ENCODE measurements at regions not wholly inside any gene's neighbourhood (a gene's known extent, or its start where the extent isn't known, plus 50 kb on each side); places are given as distances from the start of the nearest gene placed in this dataset.

DNA sequence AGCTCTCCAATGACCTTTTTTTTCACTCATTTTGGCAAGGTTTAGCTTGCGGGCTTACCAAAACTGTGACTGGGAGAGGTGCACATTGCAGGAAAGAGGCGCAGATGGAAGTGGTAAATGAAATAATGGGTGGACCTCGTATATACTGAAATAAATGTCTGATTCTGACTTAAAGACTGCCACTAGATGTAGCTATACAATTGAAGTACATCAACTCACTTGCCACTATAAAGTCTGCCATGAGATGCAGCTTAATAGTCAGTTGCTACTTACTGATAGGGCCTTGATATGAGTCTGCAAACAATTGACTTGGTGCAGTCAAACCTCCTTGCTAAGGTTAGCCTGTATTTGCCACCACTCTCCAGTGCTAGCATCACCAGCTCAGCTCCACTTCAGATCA lies 525.9 kb upstream of the MBL2 start:
- ChIA-PET POLR2A (no interaction called here), CTCF (no interaction called here)
- intact Hi-C loops (cut with micrococcal nuclease), result no loop called here
- DNase-seq (no peak), ATAC-seq (no peak)
- TF ChIP-seq, protein P1, sequence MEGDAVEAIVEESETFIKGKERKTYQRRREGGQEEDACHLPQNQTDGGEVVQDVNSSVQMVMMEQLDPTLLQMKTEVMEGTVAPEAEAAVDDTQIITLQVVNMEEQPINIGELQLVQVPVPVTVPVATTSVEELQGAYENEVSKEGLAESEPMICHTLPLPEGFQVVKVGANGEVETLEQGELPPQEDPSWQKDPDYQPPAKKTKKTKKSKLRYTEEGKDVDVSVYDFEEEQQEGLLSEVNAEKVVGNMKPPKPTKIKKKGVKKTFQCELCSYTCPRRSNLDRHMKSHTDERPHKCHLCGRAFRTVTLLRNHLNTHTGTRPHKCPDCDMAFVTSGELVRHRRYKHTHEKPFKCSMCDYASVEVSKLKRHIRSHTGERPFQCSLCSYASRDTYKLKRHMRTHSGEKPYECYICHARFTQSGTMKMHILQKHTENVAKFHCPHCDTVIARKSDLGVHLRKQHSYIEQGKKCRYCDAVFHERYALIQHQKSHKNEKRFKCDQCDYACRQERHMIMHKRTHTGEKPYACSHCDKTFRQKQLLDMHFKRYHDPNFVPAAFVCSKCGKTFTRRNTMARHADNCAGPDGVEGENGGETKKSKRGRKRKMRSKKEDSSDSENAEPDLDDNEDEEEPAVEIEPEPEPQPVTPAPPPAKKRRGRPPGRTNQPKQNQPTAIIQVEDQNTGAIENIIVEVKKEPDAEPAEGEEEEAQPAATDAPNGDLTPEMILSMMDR (IDR thresholded peaks at IDR 0.05), result no peak
- Mint-ChIP-seq H3K9me3 (peaks cover 7% of the 10 kb centered on the region), H3K27me3 (no peaks in the 10 kb centered on the region), H3K4me1 (ENCODE audit: low read depth) (no peaks in the 10 kb centered on the region), H3K4me3 (no peak overlapping the region), H3K27ac (no peak overlapping the region), H3K36me3 (ENCODE audit: low read depth) (no peaks in the 10 kb centered on the region)

DNA sequence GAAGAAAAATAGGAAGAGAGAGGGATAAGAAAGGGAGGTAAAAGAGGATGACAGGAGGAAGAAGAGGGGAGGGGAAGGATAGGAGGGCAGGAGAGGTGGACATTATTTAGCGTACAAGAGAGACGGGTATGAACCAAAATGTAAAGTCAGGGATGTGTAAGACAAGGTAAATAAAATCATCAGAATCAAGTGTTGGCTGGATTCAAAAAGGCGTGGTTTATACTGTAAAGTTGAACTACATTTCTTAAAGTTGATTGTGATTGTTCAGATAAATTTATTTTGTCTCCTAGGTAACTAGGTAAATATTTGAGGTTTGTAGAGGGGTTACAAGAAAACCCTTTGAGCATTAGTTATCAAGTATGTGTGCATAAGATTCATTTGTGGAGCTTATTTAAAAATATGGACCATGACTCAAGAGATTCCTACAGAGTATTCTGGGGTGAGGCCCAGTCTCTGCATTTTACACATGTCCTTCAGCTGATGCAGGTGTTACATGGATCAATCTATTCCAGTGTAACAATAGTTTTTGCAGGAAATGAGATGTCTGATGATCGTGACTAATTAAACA lies 512.1 kb upstream of the MBL2 start:
- Mint-ChIP-seq H3K27ac (no peak overlapping the region), H3K36me3 (ENCODE audit: low read depth) (no peaks in the 10 kb centered on the region), H3K4me3 (no peak overlapping the region), H3K4me1 (ENCODE audit: low read depth) (no peaks in the 10 kb centered on the region), H3K9me3 (peaks cover 7% of the 10 kb centered on the region), H3K27me3 (no peaks in the 10 kb centered on the region)
- intact Hi-C loops (cut with micrococcal nuclease), result no loop called here
- POLR2A ChIA-PET, result no interaction called here
- ATAC-seq (no peak), DNase-seq (no peak)
- CTCF ChIA-PET, result no interaction called here
- TF ChIP-seq, protein P1 (IDR thresholded peaks at IDR 0.05), result no peak

DNA sequence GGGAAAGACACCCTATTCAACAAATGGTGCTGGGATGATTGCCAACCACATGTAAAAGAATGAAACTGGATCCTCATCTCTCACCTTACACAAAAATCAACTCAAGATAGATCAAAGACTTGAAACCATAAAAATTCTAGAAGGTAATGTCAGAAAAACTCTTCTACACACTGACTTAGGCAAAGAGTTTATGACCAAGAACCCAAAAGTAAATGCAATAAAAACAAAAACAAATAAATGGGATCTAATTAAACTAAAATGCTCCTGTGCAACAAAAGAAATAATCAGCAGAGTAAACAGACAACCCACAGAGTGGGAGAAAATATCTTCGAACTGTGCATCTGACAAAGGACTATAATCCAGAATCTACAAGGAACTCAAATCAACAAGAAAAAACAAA lies 504.2 kb upstream of the MBL2 start:
- intact Hi-C loops (cut with micrococcal nuclease), result no loop called here
- Mint-ChIP-seq H3K4me3 (no peak overlapping the region), H3K9me3 (peaks cover 19% of the 10 kb centered on the region), H3K4me1 (ENCODE audit: low read depth) (no peaks in the 10 kb centered on the region), H3K27me3 (no peaks in the 10 kb centered on the region), H3K27ac (no peak overlapping the region), H3K36me3 (ENCODE audit: low read depth) (no peaks in the 10 kb centered on the region)
- ATAC-seq (no peak), DNase-seq (no peak)
- ChIA-PET CTCF (no interaction called here), POLR2A (no interaction called here)
- TF ChIP-seq, protein P1 (IDR thresholded peaks at IDR 0.05), result no peak

DNA sequence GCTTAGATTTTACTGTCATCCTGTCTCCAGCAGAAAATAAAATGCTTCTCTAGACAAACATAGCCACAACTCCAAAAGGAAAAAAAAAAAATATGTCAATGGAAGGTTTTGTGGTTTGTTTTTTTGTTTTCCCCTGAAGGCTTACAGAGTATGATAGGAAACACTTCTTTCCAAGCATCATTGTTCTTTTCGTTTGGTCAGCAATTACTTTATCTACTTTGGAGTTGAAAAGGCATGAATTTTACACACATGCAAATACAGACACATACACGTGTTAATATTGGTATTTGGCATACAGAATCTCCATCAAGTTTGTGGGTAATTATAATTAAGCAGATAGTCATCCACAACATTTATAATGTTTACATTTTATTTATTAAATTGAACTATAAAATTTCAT lies 496.9 kb upstream of the MBL2 start:
- TF ChIP-seq, protein P1 (IDR thresholded peaks at IDR 0.05), result no peak
- no peak for DNase-seq
- no peak overlapping the region for H3K4me3 Mint-ChIP-seq
- no peaks in the 10 kb centered on the region for H3K27me3 Mint-ChIP-seq
- peaks cover 4% of the 10 kb centered on the region for H3K9me3 Mint-ChIP-seq
- no peaks in the 10 kb centered on the region for H3K4me1 Mint-ChIP-seq (ENCODE audit: low read depth)
- H3K36me3 Mint-ChIP-seq (ENCODE audit: low read depth), result no peaks in the 10 kb centered on the region
- intact Hi-C loops (cut with micrococcal nuclease), result no loop called here
- no peak for ATAC-seq
- POLR2A ChIA-PET, result no interaction called here
- H3K27ac Mint-ChIP-seq, result no peak overlapping the region
- CTCF ChIA-PET, result no interaction called here

DNA sequence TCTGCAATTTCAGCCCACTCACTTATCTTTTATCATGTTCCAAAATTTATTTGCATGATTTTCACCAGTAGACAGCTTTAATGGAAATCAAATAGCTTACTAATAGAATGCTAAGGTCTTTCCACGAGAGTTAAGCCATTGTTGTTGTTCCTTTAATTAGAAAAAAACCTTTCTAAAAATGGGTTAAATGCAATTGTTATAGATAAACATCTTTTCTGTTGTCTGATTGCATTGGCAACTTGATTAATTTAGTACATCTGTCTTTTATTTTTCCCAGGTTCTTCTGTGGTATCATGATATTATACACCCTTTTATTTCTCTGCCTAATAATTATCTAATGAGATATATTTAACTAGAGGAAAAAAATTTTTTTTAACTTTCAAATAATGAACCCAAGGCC lies 487.6 kb upstream of the MBL2 start:
- TF ChIP-seq, protein P1 (IDR thresholded peaks at IDR 0.05), result no peak
- Mint-ChIP-seq H3K27ac (no peak overlapping the region), H3K27me3 (no peaks in the 10 kb centered on the region), H3K9me3 (peaks cover 6% of the 10 kb centered on the region), H3K36me3 (ENCODE audit: low read depth) (no peaks in the 10 kb centered on the region), H3K4me1 (ENCODE audit: low read depth) (no peaks in the 10 kb centered on the region), H3K4me3 (no peak overlapping the region)
- no peak for DNase-seq
- intact Hi-C loops (cut with micrococcal nuclease), result no loop called here
- POLR2A ChIA-PET, result no interaction called here
- no peak for ATAC-seq
- CTCF ChIA-PET, result no interaction called here
